Cardiac fibroblast (primary cell): ENCODE measurements at regions not wholly inside any gene's neighbourhood (a gene's known extent, or its start where the extent isn't known, plus 50 kb on each side); places are given as distances from the start of the nearest gene placed in this dataset.

Source experiments
- DNase-seq, 2 donors: peaks; one replicate each; pipeline versions ENCODE4 v3.0.0 to v3.0.0-alpha.2; 2010; ENCODE audit warnings: low read depth in 2 of 2
- H3K4me3 ChIP-seq, 2 donors: replicated peaks in 1 of 2; 1 replicate in 1 of 2; 2 replicates in 1 of 2; pipeline ENCODE4 v1.5.1; 2011; ENCODE audit warnings: low read depth in 2 of 2, low read length in 2 of 2, mild to moderate bottlenecking in 2 of 2, moderate library complexity in 1 of 2
- CTCF ChIP-seq: IDR thresholded peaks from one replicate; pipeline ENCODE4 v1.5.1; 2011; ENCODE audit warnings: low read depth, mild to moderate bottlenecking, low read length, inconsistent platforms

GRCh38 chr1:60345621-60346020, 272.1 kb upstream of the C1orf87 start:
- H3K4me3 ChIP-seq: no peak overlapping the region
- no peak for TF ChIP-seq CTCF
- DNase-seq: peak; percentile 6 to 62

GRCh38 chr1:60345049-60345448, 271.5 kb upstream of the C1orf87 start:
- H3K4me3 ChIP-seq: no peak overlapping the region
- no peak for DNase-seq
- TF ChIP-seq CTCF: no peak

- no peak for TF ChIP-seq CTCF
- no peak for DNase-seq
- H3K4me3 ChIP-seq: no peak overlapping the region
Observed at GRCh38 chr1:60343736-60344135, 270.2 kb upstream of the C1orf87 start.

- DNase-seq: no peak
- TF ChIP-seq CTCF: no peak
- H3K4me3 ChIP-seq: no peak overlapping the region
Observed at GRCh38 chr1:60342569-60342968, 269.0 kb upstream of the C1orf87 start.

- no peak overlapping the region for H3K4me3 ChIP-seq
- no peak for DNase-seq
- no peak for TF ChIP-seq CTCF
Observed at GRCh38 chr1:60341274-60341673, 267.7 kb upstream of the C1orf87 start.

- H3K4me3 ChIP-seq: no peak overlapping the region
- no peak for TF ChIP-seq CTCF
- DNase-seq: peak in 1 of 2 donors; percentile 7
Observed at GRCh38 chr1:60331647-60332046, 258.1 kb upstream of the C1orf87 start.

GRCh38 chr1:60329651-60330050, 256.1 kb upstream of the C1orf87 start:
- DNase-seq: no peak

More at GRCh38 chr1:60329651-60330050, 256.1 kb upstream of the C1orf87 start:
- no peak overlapping the region for H3K4me3 ChIP-seq
- TF ChIP-seq CTCF: no peak
